ENCODE measurements at regions not wholly inside any gene's neighbourhood (a gene's known extent, or its start where the extent isn't known, plus 50 kb on each side); places are given as distances from the start of the nearest gene placed in this dataset.
"Not testable (repeated sequence)": the region's sequence is repeated elsewhere in the genome, so short reads cannot be mapped to it uniquely, and the experiment has no call there.

GRCh38 chr21:35273333-35273732 lies 224.2 kb upstream of the RUNX1 start:
- no peak for DNase-seq (ENCODE audit: low spot score in 2 of 2)
- WGBS, 2 donors, result 58 to 66% methylated on average over 3 of the region's 3 CpGs
- TF ChIP-seq POLR2A (IDR thresholded peaks at IDR 0.05), result no peak
- TF ChIP-seq CTCF (IDR thresholded peaks at IDR 0.05), result no peak
- no peak overlapping the region for H3K4me3 ChIP-seq (ENCODE audit: low read depth, poor library complexity, severe bottlenecking)
- intact Hi-C loops (cut with DNase I; ENCODE audit: low total_unique reads), result no loop called here

GRCh38 chr21:35271344-35272118 lies 222.4 kb upstream of the RUNX1 start:
- DNase-seq (ENCODE audit: low spot score in 2 of 2); H3K4me3 ChIP-seq (ENCODE audit: low read depth, poor library complexity, severe bottlenecking); intact Hi-C loops (cut with DNase I; ENCODE audit: low total_unique reads): not testable (repeated sequence)
- 90 to 96% methylated on average over 3 to 4 of the region's 4 CpGs for WGBS, 2 donors

- no peak overlapping the region for H3K4me3 ChIP-seq (ENCODE audit: low read depth, poor library complexity, severe bottlenecking)
- WGBS, 2 donors, result 78% methylated on average over 4 of the region's 4 CpGs
- no peak for DNase-seq (ENCODE audit: low spot score in 2 of 2)
- TF ChIP-seq CTCF (IDR thresholded peaks at IDR 0.05), result no peak
- no peak for TF ChIP-seq POLR2A (IDR thresholded peaks at IDR 0.05)
- intact Hi-C loops (cut with DNase I; ENCODE audit: low total_unique reads), result no loop called here
Observed at GRCh38 chr21:35268817-35269216, 219.7 kb upstream of the RUNX1 start.

- TF ChIP-seq POLR2A (IDR thresholded peaks at IDR 0.05) (no peak), CTCF (IDR thresholded peaks at IDR 0.05) (no peak)
- intact Hi-C loops (cut with DNase I; ENCODE audit: low total_unique reads), result no loop called here
- WGBS, 2 donors, result 79 to 84% methylated on average over 1 of the region's 1 CpG
- no peak overlapping the region for H3K4me3 ChIP-seq (ENCODE audit: low read depth, poor library complexity, severe bottlenecking)
- DNase-seq (ENCODE audit: low spot score in 2 of 2), result no peak
Observed at GRCh38 chr21:35268261-35268660, 219.2 kb upstream of the RUNX1 start.

- TF ChIP-seq POLR2A (IDR thresholded peaks at IDR 0.05) (no peak), CTCF (IDR thresholded peaks at IDR 0.05) (no peak)
- no peak overlapping the region for H3K4me3 ChIP-seq (ENCODE audit: low read depth, poor library complexity, severe bottlenecking)
- DNase-seq (ENCODE audit: low spot score in 2 of 2), result no peak
- intact Hi-C loops (cut with DNase I; ENCODE audit: low total_unique reads), result no loop called here
- 54 to 68% methylated on average over 3 of the region's 3 CpGs for WGBS, 2 donors
Observed at GRCh38 chr21:35266546-35266945, 217.4 kb upstream of the RUNX1 start.

GRCh38 chr21:35265170-35265877 lies 216.2 kb upstream of the RUNX1 start:
- no peak overlapping the region for H3K4me3 ChIP-seq (ENCODE audit: low read depth, poor library complexity, severe bottlenecking)
- 53 to 61% methylated on average over 8 of the region's 8 CpGs for WGBS, 2 donors
- no peak for DNase-seq (ENCODE audit: low spot score in 2 of 2)
- intact Hi-C loops (cut with DNase I; ENCODE audit: low total_unique reads), result no loop called here
- TF ChIP-seq CTCF (IDR thresholded peaks at IDR 0.05), result no peak
- no peak for TF ChIP-seq POLR2A (IDR thresholded peaks at IDR 0.05)
